M059J (cell line): ENCODE measurements at regions not wholly inside any gene's neighbourhood (a gene's known extent, or its start where the extent isn't known, plus 50 kb on each side); places are given as distances from the start of the nearest gene placed in this dataset.

Experiments
- DNase-seq: peaks from one replicate; pipeline ENCODE4 v3.0.0-alpha.2; 2012; ENCODE audit warnings: low read depth

- DNase-seq = no peak
Observed at GRCh38 chr5:121726991-121727390, 124.7 kb upstream of the FTMT start.

- DNase-seq = no peak
Observed at GRCh38 chr5:121731377-121731776, 120.3 kb upstream of the FTMT start.

- DNase-seq = no peak
Observed at GRCh38 chr5:121735618-121736017, 116.1 kb upstream of the FTMT start.

GRCh38 chr5:121737120-121737519 lies 114.6 kb upstream of the FTMT start:
- DNase-seq = peak; percentile 1

GRCh38 chr5:121741156-121741555 lies 110.5 kb upstream of the FTMT start:
- no peak for DNase-seq

- no peak for DNase-seq
Observed at GRCh38 chr5:121744577-121744976, 107.1 kb upstream of the FTMT start.

GRCh38 chr5:121745407-121745806 lies 106.3 kb upstream of the FTMT start:
- DNase-seq = no peak

GRCh38 chr5:121746763-121747162 lies 104.9 kb upstream of the FTMT start:
- DNase-seq = no peak

GRCh38 chr5:121748686-121749085 lies 103.0 kb upstream of the FTMT start:
- DNase-seq = no peak

GRCh38 chr5:121752149-121752548 lies 99.5 kb upstream of the FTMT start:
- DNase-seq = no peak

GRCh38 chr5:121755266-121755665 lies 96.4 kb upstream of the FTMT start:
- DNase-seq = no peak

- DNase-seq = no peak
Observed at GRCh38 chr5:121757753-121758152, 93.9 kb upstream of the FTMT start.

- no peak for DNase-seq
Observed at GRCh38 chr5:121758615-121759014, 93.1 kb upstream of the FTMT start.

GRCh38 chr5:121762426-121762825 lies 89.3 kb upstream of the FTMT start:
- DNase-seq = no peak

GRCh38 chr5:121763665-121764064 lies 88.0 kb upstream of the FTMT start:
- DNase-seq = no peak

GRCh38 chr5:121780406-121780805 lies 71.3 kb upstream of the FTMT start:
- no peak for DNase-seq

GRCh38 chr5:121783700-121784099 lies 68.0 kb upstream of the FTMT start:
- DNase-seq = no peak

- DNase-seq = no peak
Observed at GRCh38 chr5:121793791-121794190, 57.9 kb upstream of the FTMT start.

- DNase-seq = no peak
Observed at GRCh38 chr5:121795511-121795910, 56.2 kb upstream of the FTMT start.

GRCh38 chr5:121797681-121798518 lies 53.8 kb upstream of the FTMT start:
- DNase-seq = peak; percentile 1
